ENCODE measurements at regions not wholly inside any gene's neighbourhood (a gene's known extent, or its start where the extent isn't known, plus 50 kb on each side); places are given as distances from the start of the nearest gene placed in this dataset.
"Not testable (repeated sequence)": the region's sequence is repeated elsewhere in the genome, so short reads cannot be mapped to it uniquely, and the experiment has no call there.

DNA sequence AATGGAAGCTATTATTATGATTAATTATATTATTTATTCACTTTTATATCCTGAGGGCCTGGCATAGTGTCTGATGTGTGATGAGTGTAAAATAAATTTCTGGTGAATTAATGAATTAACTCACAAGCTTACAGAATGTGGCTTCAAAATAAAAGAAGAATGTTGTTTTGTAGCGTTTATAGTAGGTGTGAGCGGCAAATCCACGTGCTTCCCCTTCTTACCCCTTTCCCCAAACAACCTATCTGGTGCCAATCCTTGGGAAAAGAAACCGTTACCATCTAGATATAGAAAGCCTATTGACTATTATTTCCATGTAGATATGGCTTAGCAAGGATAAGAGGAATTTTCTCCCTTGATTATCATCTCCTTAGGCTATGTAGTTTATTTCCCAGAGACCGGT is 144.6 kb upstream of the CITED2 start:
- Histone ChIP-seq H3K27me3 (no peaks in the 10 kb centered on the region), H3K27ac (no peak overlapping the region), H3K9me3 (no peaks in the 10 kb centered on the region), H3K4me1 (peaks cover 0 to 15% (median 6%) of the 10 kb centered on the region in 12 donors), H3K4me3 (no peak overlapping the region), H3K36me3 (no peaks in the 10 kb centered on the region)
- intact Hi-C loops (cut with DNase I): loop anchor here in 2 of 10 donors (10.0 kb wide), 2 partner anchors 144 to 236 kb away; partner anchors contain the start of gene CITED2 (in 1 of the 2)
- DNase-seq (no peak), ATAC-seq (no peak)
- 81 to 85% (median 83%) methylated on average over 5 of the region's 5 CpGs for WGBS, 4 donors
- TF ChIP-seq CTCF (IDR thresholded peaks at IDR 0.05): no peak
- no peak for TF ChIP-seq POLR2A (IDR thresholded peaks at IDR 0.05)

DNA sequence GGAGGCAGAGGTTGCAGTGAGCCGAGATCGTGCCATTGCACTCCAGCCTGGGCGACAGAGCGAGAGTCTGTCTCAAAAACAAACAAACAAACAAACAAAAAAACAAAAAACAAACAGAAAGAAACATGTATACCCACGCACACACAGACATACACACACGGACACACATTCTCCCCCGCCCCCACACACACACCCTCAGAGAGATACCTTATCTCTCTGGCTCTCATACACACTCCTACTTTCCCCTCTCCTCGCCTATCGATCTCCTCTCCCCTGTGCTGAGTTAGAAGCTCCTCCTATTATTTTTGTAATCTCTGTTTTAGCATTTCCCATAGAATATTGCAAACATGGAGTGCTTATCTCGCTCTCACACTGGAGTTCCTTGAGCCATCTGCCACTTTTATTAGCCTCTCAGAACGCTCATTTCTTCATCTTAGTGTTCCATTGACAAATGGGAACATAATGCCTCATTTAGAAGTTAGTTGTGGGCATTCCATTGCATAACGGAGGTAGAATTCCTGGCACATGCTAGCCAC is 144.2 kb upstream of the CITED2 start:
- DNase-seq (no peak), ATAC-seq (no peak)
- no peak overlapping the region for H3K27ac ChIP-seq
- TF ChIP-seq CTCF (IDR thresholded peaks at IDR 0.05): no peak
- no peak for TF ChIP-seq POLR2A (IDR thresholded peaks at IDR 0.05)
- intact Hi-C loops (cut with DNase I): loop anchor here in 2 of 10 donors (10.0 kb wide), 2 partner anchors 144 to 236 kb away; partner anchors contain the start of gene CITED2 (in 1 of the 2)
- H3K36me3 ChIP-seq: no peaks in the 10 kb centered on the region
- no peaks in the 10 kb centered on the region for H3K9me3 ChIP-seq
- no peak overlapping the region for H3K4me3 ChIP-seq
- H3K27me3 ChIP-seq: no peaks in the 10 kb centered on the region
- H3K4me1 ChIP-seq: peaks cover 0 to 15% (median 6%) of the 10 kb centered on the region in 12 donors
- WGBS, 4 donors: 84 to 91% (median 89%) methylated on average over 12 of the region's 12 CpGs

DNA sequence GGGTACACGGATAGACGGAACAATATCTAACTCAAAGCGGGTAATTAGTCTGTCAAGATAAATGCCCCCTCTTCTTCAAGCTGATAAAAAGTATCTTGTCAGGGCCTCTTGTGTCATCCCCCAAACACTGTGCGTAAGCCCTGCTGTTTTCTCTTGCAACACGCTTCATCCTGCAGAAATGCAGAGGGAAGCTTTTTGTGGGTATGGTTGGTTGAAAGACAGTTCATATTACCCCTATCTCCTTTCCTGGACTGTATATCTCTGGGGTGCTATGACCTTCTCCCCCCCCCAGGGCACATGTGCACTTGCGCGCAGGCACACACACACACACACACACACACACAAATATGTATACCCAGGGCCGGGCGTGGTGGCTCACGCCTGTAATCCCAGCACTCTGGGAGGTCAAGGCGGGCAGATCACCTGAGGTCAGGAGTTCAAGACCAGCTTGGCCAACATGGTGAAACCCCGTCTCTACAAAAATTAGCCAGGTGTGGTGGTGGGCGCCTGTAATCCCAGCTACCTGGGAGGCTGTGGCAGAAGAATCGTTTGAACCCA is 143.6 kb upstream of the CITED2 start:
- not testable (repeated sequence) for H3K4me3 ChIP-seq, ATAC-seq, H3K36me3 ChIP-seq, H3K27ac ChIP-seq, H3K27me3 ChIP-seq, DNase-seq, H3K9me3 ChIP-seq
- WGBS, 4 donors: 86 to 92% (median 90%) methylated on average over 13 to 14 of the region's 14 CpGs
- intact Hi-C loops (cut with DNase I): loop anchor here in 2 of 10 donors (10.0 kb wide), 2 partner anchors 143 to 237 kb away; partner anchors contain the start of gene CITED2 (in 1 of the 2)
- peaks cover 0 to 15% (median 6%) of the 10 kb centered on the region in 12 donors for H3K4me1 ChIP-seq

DNA sequence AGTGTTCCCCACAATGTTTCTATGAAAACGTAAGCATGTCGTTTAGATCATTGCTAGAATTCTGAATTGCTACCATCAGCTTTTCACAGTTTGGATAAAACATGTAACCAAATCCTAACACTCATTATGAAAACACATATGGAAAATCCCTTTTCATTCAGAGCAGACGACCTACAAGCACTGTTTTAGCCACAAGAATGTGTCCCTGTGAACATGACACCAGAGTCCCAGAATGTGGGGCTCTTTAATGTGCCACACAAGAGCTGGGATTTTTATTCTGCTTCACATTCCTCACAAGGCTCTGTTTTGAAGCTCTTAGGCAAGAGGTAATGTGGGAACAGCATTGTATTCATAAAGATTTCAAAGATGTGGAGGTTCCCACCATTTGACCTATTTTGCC is 141.1 kb upstream of the CITED2 start:
- Histone ChIP-seq H3K27me3 (no peaks in the 10 kb centered on the region), H3K4me3 (no peak overlapping the region), H3K27ac (no peak overlapping the region), H3K36me3 (no peaks in the 10 kb centered on the region), H3K9me3 (no peaks in the 10 kb centered on the region), H3K4me1 (peaks cover 0 to 15% (median 7%) of the 10 kb centered on the region in 12 donors)
- TF ChIP-seq CTCF (IDR thresholded peaks at IDR 0.05): no peak
- no peak for TF ChIP-seq POLR2A (IDR thresholded peaks at IDR 0.05)
- ATAC-seq (no peak), DNase-seq (no peak)
- intact Hi-C loops (cut with DNase I): loop anchor here in 2 of 10 donors (10.0 kb wide), 2 partner anchors 141 to 239 kb away; partner anchors contain the start of gene CITED2 (in 1 of the 2)
- WGBS, 4 donors: 72 to 83% (median 76%) methylated on average over 3 of the region's 3 CpGs

Data from heart left ventricle (tissue), 16 donors.